Ovary (tissue), 7 donors: ENCODE measurements at regions not wholly inside any gene's neighbourhood (a gene's known extent, or its start where the extent isn't known, plus 50 kb on each side); places are given as distances from the start of the nearest gene placed in this dataset.

ENCODE experiments used
- DNase-seq, 5 donors: peaks; one replicate each; pipeline ENCODE4 v3.0.0-alpha.2; 2019 to 2020
- H3K27ac ChIP-seq, 2 donors: fragments of 200-600 bp; one replicate each; pipeline versions ENCODE4 v1.5.1 to v1.8.0; 2019 to 2022
- H3K27me3 ChIP-seq: fragments of 200-600 bp; one replicate; pipeline ENCODE4 v1.8.0; 2022
- H3K36me3 ChIP-seq: fragments of 200-600 bp; sonication (generic); one replicate; pipeline ENCODE4 v1.5.1; 2019
- H3K4me1 ChIP-seq: one replicate; pipeline ENCODE4 v1.8.1; 2013; ENCODE audit warnings: mild to moderate bottlenecking, moderate library complexity; ENCODE audit not compliant: insufficient read depth
- H3K4me3 ChIP-seq: fragments of 200-600 bp; sonication (generic); one replicate; pipeline ENCODE4 v1.5.1; 2017
- H3K9me3 ChIP-seq, 2 donors: fragments of 200-600 bp in 1 of 2; sonication (generic) in 1 of 2; one replicate each; pipeline versions ENCODE4 v1.5.1 to v1.8.1; 2013 to 2019; ENCODE audit warnings: mild to moderate bottlenecking in 1 of 2, moderate library complexity in 1 of 2
- EP300 ChIP-seq: sonication (generic); formaldehyde crosslinking; IDR thresholded peaks from one replicate; pipeline ENCODE4 v1.6.1; 2017; ENCODE audit warnings: antibody characterized with exemption
- POLR2A ChIP-seq: fragments of 450-650 bp; IDR thresholded peaks from one replicate; pipeline ENCODE4 v1.6.1; 2017; ENCODE audit warnings: antibody characterized with exemption, mild to moderate bottlenecking, moderate library complexity
- WGBS, 3 donors: extraction: QIAGEN DNeasy Blood & Tissue Kit in 1 of 3; methylation state at CpG; one replicate each; pipeline versions ENCODE4 v1.1.5 to v1.1.7; 2013 to 2017; 5-methylcytosine and 5-hydroxymethylcytosine counted together
- intact Hi-C, 4 donors: fragments of 100-400 bp; cut with DNase I; formaldehyde crosslinking; loops; one replicate each; pipeline versions ENCODE4 v1.11.0 to v1.15.1; 2022 to 2023
- TF ChIP-seq, protein P1 (sequence below), 3 donors: fragments of 450-650 bp in 2 of 3; fragments of 200-600 bp in 1 of 3; IDR thresholded peaks; one replicate each; pipeline versions ENCODE4 v1.5.1 to v1.8.0; 2016 to 2022; ENCODE audit warnings: antibody characterized with exemption in 3 of 3, mild to moderate bottlenecking in 1 of 3
- donor health status: DM: no; HTN: no; CAD: no; lungs with moderate emphysema.
- donor health status: DM: no; HTN: no; CAD: no.
- donor health status: Bipolar disorder and iron deficiency.
- donor health status: DM: no; HTN: no; CAD: no.
- donor health status: DM: yes; HTN: yes; CAD: no.

DNA sequence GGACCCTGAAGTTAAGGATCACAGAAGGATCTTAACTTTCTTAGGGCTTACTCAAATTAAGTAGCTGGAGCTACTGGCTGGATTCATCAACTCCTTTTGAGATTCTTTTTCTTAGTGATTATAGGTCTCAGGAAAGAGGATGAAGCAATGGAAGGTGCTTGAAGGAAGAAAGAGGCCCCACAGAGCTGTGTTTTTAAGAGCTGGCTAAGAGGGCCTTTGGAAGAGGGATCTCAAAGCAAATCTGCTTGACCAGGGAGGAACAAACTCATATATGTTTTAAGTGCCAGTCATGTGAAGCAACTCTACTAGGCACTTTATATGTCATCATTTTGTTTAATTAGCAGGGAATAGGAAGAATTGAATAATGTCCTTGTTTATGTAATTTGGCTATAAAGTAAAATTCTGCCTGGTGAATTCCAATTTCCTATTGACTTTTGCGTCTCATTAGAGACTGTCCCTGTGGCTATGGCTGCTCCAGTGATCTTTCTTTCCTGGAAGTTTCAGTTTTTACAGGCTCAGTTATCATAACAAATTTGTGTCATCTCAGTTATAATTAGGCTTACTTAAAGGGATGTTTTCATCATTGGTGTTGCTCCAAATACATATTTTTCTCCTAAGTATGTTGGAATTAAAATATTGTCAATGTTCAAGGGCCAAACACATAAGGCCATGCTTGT, 222.8 kb upstream of the CITED2 start:
- Histone ChIP-seq H3K36me3 (no peaks in the 10 kb centered on the region), H3K4me1 (peaks cover 1% of the 10 kb centered on the region), H3K27ac (peak overlapping the region in 1 of 2 donors; percentile 56), H3K4me3 (no peak overlapping the region), H3K27me3 (no peaks in the 10 kb centered on the region), H3K9me3 (no peaks in the 10 kb centered on the region)
- intact Hi-C loops = loop anchor here in 3 of 4 donors (5.0 to 10.0 kb wide), 3 partner anchors 52 to 222 kb away; partner anchors contain the start of gene CITED2 (in 1 of the 3)
- 35 to 47% (median 46%) methylated on average over 1 of the region's 1 CpG for WGBS, 3 donors
- no peak for DNase-seq
- TF ChIP-seq, protein P1, sequence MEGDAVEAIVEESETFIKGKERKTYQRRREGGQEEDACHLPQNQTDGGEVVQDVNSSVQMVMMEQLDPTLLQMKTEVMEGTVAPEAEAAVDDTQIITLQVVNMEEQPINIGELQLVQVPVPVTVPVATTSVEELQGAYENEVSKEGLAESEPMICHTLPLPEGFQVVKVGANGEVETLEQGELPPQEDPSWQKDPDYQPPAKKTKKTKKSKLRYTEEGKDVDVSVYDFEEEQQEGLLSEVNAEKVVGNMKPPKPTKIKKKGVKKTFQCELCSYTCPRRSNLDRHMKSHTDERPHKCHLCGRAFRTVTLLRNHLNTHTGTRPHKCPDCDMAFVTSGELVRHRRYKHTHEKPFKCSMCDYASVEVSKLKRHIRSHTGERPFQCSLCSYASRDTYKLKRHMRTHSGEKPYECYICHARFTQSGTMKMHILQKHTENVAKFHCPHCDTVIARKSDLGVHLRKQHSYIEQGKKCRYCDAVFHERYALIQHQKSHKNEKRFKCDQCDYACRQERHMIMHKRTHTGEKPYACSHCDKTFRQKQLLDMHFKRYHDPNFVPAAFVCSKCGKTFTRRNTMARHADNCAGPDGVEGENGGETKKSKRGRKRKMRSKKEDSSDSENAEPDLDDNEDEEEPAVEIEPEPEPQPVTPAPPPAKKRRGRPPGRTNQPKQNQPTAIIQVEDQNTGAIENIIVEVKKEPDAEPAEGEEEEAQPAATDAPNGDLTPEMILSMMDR (IDR thresholded peaks at IDR 0.05) = no peak
- TF ChIP-seq EP300 (no peak), POLR2A (no peak)

DNA sequence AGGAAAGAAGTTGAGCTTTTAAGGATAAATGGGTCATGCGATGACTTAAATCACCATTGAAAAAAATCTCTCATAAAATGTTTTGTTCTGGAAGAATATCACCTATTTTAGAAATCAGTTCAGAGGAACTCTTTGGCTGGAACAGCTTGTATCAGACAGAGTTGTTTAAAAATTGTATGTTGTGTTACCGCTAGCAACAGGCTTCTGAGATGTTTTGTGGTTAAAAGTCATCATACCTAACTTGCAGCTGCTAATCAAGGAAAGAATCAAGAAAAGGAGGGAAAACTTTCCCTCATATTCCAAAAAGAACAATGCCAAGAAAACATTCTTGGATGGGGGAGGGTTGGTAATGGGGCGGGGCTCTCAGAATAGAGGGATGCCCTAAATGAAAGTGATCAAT, 220.7 kb upstream of the CITED2 start:
- no peaks in the 10 kb centered on the region for H3K27me3 ChIP-seq
- intact Hi-C loops = loop anchor here in 3 of 4 donors (5.0 to 10.0 kb wide), 3 partner anchors 50 to 220 kb away; partner anchors contain the start of gene CITED2 (in 1 of the 3)
- peaks cover 6% of the 10 kb centered on the region for H3K4me1 ChIP-seq
- TF ChIP-seq EP300 (no peak), POLR2A (no peak)
- TF ChIP-seq, protein P1 (IDR thresholded peaks at IDR 0.05) = no peak
- no peak overlapping the region for H3K4me3 ChIP-seq
- no peaks in the 10 kb centered on the region for H3K9me3 ChIP-seq
- H3K27ac ChIP-seq = no peak overlapping the region
- DNase-seq = no peak
- WGBS, 3 donors = 72 to 87% (median 79%) methylated on average over 3 of the region's 3 CpGs
- no peaks in the 10 kb centered on the region for H3K36me3 ChIP-seq

DNA sequence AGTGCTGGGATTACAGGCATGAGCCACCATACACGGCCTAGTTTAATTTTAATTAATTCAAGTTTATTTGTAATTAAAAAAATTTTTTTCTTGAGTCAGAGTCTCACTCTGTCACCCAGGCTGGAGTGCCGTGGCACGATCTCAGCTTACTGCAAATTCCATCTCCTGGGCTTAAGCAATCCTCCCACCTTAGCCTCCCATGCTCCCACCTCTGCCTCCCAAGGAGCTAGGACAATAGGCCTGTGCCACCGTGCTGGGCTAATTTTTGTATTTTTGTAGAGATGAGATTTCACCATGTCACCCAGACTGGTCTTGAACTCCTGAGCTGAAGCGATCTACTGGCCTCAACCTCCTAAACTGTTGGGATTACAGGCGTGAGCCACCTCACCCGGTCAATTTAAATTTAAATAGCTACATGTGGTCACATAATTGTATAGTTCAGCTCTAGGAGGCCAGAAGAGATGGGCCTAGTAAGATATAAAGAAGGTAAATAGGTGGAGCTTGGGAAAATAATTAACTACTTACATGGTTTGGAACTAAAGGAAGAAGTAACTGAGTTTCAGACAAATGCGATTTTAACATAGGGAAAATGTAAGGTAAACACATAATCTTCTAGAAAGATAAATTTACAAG, 220.0 kb upstream of the CITED2 start:
- H3K27me3 ChIP-seq = no peaks in the 10 kb centered on the region
- WGBS, 3 donors = 89 to 97% (median 95%) methylated on average over 8 of the region's 8 CpGs
- H3K4me1 ChIP-seq = peaks cover 6% of the 10 kb centered on the region
- H3K4me3 ChIP-seq = no peak overlapping the region
- intact Hi-C loops = loop anchor here in 2 of 4 donors (10.0 kb wide), 2 partner anchors 50 to 220 kb away; partner anchors contain the start of gene CITED2 (in 1 of the 2)
- TF ChIP-seq, protein P1 (IDR thresholded peaks at IDR 0.05) = no peak
- TF ChIP-seq POLR2A (no peak), EP300 (no peak)
- DNase-seq = no peak
- H3K36me3 ChIP-seq = no peaks in the 10 kb centered on the region
- no peak overlapping the region for H3K27ac ChIP-seq
- H3K9me3 ChIP-seq = no peaks in the 10 kb centered on the region

DNA sequence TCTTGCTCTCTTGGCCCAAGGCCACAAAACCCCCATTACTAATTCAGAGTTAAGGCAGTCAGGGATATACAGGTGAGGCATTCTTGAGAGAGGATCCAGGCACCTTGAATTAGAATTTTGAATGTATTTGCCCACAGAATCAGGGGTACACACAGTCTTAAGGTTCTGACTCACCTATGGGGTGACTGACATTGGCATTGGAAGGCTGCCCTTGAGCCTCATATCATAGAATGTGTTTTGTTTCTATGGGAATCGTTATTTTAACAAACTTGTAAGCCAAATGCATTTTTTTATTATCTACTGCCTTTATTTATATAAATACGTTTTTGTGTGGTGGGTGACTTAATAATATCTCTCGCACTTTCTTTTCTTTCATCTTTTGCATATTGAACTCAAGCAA, 218.6 kb upstream of the CITED2 start:
- TF ChIP-seq POLR2A (no peak), EP300 (no peak)
- TF ChIP-seq, protein P1 (IDR thresholded peaks at IDR 0.05) = no peak
- 23 to 47% (median 24%) methylated on average over 3 of the region's 3 CpGs for WGBS, 3 donors
- intact Hi-C loops = loop anchor here in 2 of 4 donors (10.0 kb wide), 2 partner anchors 48 to 218 kb away; partner anchors contain the start of gene CITED2 (in 1 of the 2)
- Histone ChIP-seq H3K4me3 (no peak overlapping the region), H3K27ac (no peak overlapping the region), H3K9me3 (no peaks in the 10 kb centered on the region), H3K36me3 (no peaks in the 10 kb centered on the region), H3K27me3 (no peaks in the 10 kb centered on the region), H3K4me1 (peaks cover 9% of the 10 kb centered on the region)
- DNase-seq = no peak
